ENCODE measurements at regions not wholly inside any gene's neighbourhood (a gene's known extent, or its start where the extent isn't known, plus 50 kb on each side); places are given as distances from the start of the nearest gene placed in this dataset.

DNA sequence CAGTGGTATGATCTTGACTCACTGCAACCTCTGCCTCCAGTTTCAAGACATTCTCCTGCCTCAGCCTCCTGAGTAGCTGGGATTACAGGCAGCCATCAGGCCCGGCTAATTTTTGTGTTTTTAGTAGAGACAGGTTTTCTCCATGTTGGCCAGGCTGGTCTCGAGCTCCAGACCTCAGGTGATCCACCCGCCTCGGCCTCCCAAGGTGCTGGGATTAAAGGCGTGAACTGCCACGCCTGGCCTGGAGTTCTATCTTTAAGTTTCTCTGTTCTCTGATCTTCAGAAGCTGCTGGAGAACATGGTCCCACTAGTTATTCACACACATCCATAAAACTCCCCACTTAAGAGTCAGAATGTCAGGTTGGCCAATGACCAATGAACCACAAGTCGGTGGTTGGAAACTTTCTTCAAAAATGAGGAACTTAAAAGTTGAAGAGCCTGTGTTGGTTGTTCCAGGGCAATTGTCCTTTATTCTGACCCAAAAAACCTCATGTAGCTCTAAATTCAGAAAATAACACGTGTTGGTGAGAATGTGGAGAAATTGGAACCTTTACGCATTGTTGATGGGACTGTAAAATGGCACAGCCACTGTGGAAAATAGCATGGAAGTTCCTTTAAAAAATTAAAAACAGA, 55.9 kb upstream of the PIK3CB start:
- Histone ChIP-seq H4K20me1 (ENCODE audit: insufficient read depth) (no peaks in the 10 kb centered on the region), H3K4me1 (ENCODE audit: control insufficient read depth in 1 of 2, insufficient read depth in 2 of 2, low read depth in 1 of 2, low read length in 1 of 2) (no peaks in the 10 kb centered on the region), H3K27me3 (ENCODE audit: insufficient read depth) (no peaks in the 10 kb centered on the region), H3K79me2 (ENCODE audit: insufficient read depth) (no peaks in the 10 kb centered on the region), H3K27ac (ENCODE audit: low read depth in 2 of 2, low read length in 1 of 2) (no peak overlapping the region), H3K9me3 (no peaks in the 10 kb centered on the region), H3K4me3 (ENCODE audit: low read depth in 2 of 2, low read length in 1 of 2) (no peak overlapping the region), H3F3A (replicated peaks; ENCODE audit: insufficient read depth) (no peaks in the 10 kb centered on the region), H3K4me2 (no peak overlapping the region), H3K9ac (no peak overlapping the region), H3K9me2 (no peaks in the 10 kb centered on the region), H3K36me3 (replicated peaks in 1 of 2; ENCODE audit: control insufficient read depth in 1 of 2, insufficient read depth in 2 of 2, low read length in 1 of 2) (no peaks in the 10 kb centered on the region), H2AFZ (ENCODE audit: low read depth) (no peak overlapping the region)
- 69% methylated on average over 9 of the region's 9 CpGs for WGBS (ENCODE audit: low lambda C conversion rate)
- TF ChIP-seq EZH2phosphoT487 (IDR thresholded peaks at IDR 0.05; ENCODE audit: borderline replicate concordance, low read depth) = no peak
- ChIA-PET CTCF (interaction anchor here (1.4 kb wide), 1 partner anchor 296 kb away, joined by 6 read pairs; no protein-coding TSS in a partner anchor), POLR2A (no interaction called here)
- no peak for DNase-seq

GRCh38 chr3:138889792-138890191, 55.1 kb upstream of the PIK3CB start:
- no peak overlapping the region for H2AFZ ChIP-seq (ENCODE audit: low read depth)
- H3K36me3 ChIP-seq (replicated peaks in 1 of 2; ENCODE audit: control insufficient read depth in 1 of 2, insufficient read depth in 2 of 2, low read length in 1 of 2) = no peaks in the 10 kb centered on the region
- no peaks in the 10 kb centered on the region for H3K27me3 ChIP-seq (ENCODE audit: insufficient read depth)
- ChIA-PET POLR2A (no interaction called here), CTCF (interaction anchor here (1.3 to 1.4 kb wide), 2 partner anchors 33 to 295 kb away, joined by 3 to 6 read pairs; no protein-coding TSS in a partner anchor)
- no peak overlapping the region for H3K9ac ChIP-seq
- DNase-seq = no peak
- H3K79me2 ChIP-seq (ENCODE audit: insufficient read depth) = no peaks in the 10 kb centered on the region
- no peaks in the 10 kb centered on the region for H3F3A ChIP-seq (replicated peaks; ENCODE audit: insufficient read depth)
- no peak overlapping the region for H3K4me3 ChIP-seq (ENCODE audit: low read depth in 2 of 2, low read length in 1 of 2)
- H3K27ac ChIP-seq (ENCODE audit: low read depth in 2 of 2, low read length in 1 of 2) = no peak overlapping the region
- no peaks in the 10 kb centered on the region for H3K9me2 ChIP-seq
- no peaks in the 10 kb centered on the region for H3K9me3 ChIP-seq
- H3K4me2 ChIP-seq = no peak overlapping the region
- no peaks in the 10 kb centered on the region for H4K20me1 ChIP-seq (ENCODE audit: insufficient read depth)
- TF ChIP-seq MXI1 (IDR thresholded peaks at IDR 0.05; ENCODE audit: low read depth, low read length) (no peak), NRF1 (IDR thresholded peaks at IDR 0.05; ENCODE audit: low read depth, low read length) (no peak), FOXJ3 (CRISPR knock-in tag; IDR thresholded peaks at IDR 0.05) (no peak), TEAD4 (IDR thresholded peaks at IDR 0.05; ENCODE audit: borderline replicate concordance, insufficient read depth) (no peak), PBX3 (IDR thresholded peaks at IDR 0.05) (no peak), CTCF (IDR thresholded peaks at IDR 0.05) (no peak), SIN3A (IDR thresholded peaks at IDR 0.05; ENCODE audit: borderline replicate concordance, low read depth, low read length) (no peak), RFX5 (IDR thresholded peaks at IDR 0.05; ENCODE audit: low read length) (no peak), GATA2 (CRISPR knock-in tag; IDR thresholded peaks at IDR 0.05) (no peak), JUND (IDR thresholded peaks at IDR 0.05) (no peak), EZH2phosphoT487 (IDR thresholded peaks at IDR 0.05; ENCODE audit: borderline replicate concordance, low read depth) (no peak), USF2 (IDR thresholded peaks at IDR 0.05; ENCODE audit: borderline replicate concordance, low read depth, low read length) (no peak), RCOR1 (IDR thresholded peaks at IDR 0.05; ENCODE audit: low read length) (no peak), USF1 (IDR thresholded peaks at IDR 0.05; ENCODE audit: borderline replicate concordance, low read depth) (no peak), FOSL2 (IDR thresholded peaks at IDR 0.05; ENCODE audit: borderline replicate concordance, low read depth) (no peak)
- TF ChIP-seq, protein P1, sequence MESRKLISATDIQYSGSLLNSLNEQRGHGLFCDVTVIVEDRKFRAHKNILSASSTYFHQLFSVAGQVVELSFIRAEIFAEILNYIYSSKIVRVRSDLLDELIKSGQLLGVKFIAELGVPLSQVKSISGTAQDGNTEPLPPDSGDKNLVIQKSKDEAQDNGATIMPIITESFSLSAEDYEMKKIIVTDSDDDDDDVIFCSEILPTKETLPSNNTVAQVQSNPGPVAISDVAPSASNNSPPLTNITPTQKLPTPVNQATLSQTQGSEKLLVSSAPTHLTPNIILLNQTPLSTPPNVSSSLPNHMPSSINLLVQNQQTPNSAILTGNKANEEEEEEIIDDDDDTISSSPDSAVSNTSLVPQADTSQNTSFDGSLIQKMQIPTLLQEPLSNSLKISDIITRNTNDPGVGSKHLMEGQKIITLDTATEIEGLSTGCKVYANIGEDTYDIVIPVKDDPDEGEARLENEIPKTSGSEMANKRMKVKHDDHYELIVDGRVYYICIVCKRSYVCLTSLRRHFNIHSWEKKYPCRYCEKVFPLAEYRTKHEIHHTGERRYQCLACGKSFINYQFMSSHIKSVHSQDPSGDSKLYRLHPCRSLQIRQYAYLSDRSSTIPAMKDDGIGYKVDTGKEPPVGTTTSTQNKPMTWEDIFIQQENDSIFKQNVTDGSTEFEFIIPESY (IDR thresholded peaks at IDR 0.05; ENCODE audit: borderline replicate concordance, low read depth) = no peak
- 80% methylated on average over 2 of the region's 3 CpGs for WGBS (ENCODE audit: low lambda C conversion rate)
- H3K4me1 ChIP-seq (ENCODE audit: control insufficient read depth in 1 of 2, insufficient read depth in 2 of 2, low read depth in 1 of 2, low read length in 1 of 2) = no peaks in the 10 kb centered on the region
